ENCODE measurements at regions not wholly inside any gene's neighbourhood (a gene's known extent, or its start where the extent isn't known, plus 50 kb on each side); places are given as distances from the start of the nearest gene placed in this dataset.

DNA sequence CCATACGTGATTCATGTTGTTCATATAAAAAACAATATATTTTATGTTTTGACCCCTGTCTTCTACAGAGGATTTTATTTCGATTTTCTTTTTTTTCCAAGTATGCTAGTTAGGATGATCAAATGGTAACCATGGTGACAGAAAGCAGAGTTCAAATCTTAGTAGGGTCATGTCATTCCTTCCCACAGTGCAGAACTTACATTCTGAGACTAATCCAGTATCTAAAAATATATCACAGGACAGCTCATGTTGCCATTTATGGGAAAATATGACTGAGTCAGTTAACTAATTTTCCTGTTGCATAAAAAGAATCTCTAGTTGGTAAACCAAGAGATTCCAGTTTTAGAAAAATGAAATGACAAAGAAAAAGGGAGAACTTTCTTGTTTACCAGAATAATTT lies 209.5 kb downstream of the PARM1 start:
- H3K14ac ChIP-seq (ENCODE audit: insufficient read depth, low read length), result no peak overlapping the region
- no peak overlapping the region for H4K91ac ChIP-seq (ENCODE audit: insufficient read length, low read depth, low read length)
- no peaks in the 10 kb centered on the region for H3K79me1 ChIP-seq (ENCODE audit: insufficient read depth, low read depth, low read length, poor library complexity, severe bottlenecking)
- H3K9me3 Mint-ChIP-seq, result no peaks in the 10 kb centered on the region; a peak in 1 of 5 replicates
- WGBS (ENCODE audit: extremely low coverage, insufficient read length, low lambda C conversion rate), result no CpG with 5 or more reads among the region's 2 CpGs
- peaks cover 14 to 16% of the 10 kb centered on the region in 2 experiments for H3K4me1 Mint-ChIP-seq
- H3K18ac ChIP-seq (ENCODE audit: insufficient read length, low read depth, low read length), result no peak overlapping the region
- H3K4me1 ChIP-seq (ENCODE audit: insufficient read depth, low read length), result peaks cover 3% of the 10 kb centered on the region; the same call in 1 of the 2 replicates
- H2AFZ ChIP-seq (ENCODE audit: low read length), result no peak overlapping the region
- H3K36me3 Mint-ChIP-seq (ENCODE audit: insufficient read depth in 1 of 3, low read depth in 3 of 3), result no peaks in the 10 kb centered on the region
- no peak overlapping the region for H3K4ac ChIP-seq (ENCODE audit: low read depth, low read length)
- H3K23ac ChIP-seq (ENCODE audit: insufficient read length, low read depth, low read length), result no peak overlapping the region
- no peak overlapping the region for H2BK15ac ChIP-seq (ENCODE audit: low read depth, low read length)
- H3K4me2 ChIP-seq (ENCODE audit: insufficient read depth, insufficient read length, low read length), result no peak overlapping the region
- H3K27me3 Mint-ChIP-seq (ENCODE audit: low read depth), result no peaks in the 10 kb centered on the region
- no peak overlapping the region for H2BK5ac ChIP-seq (ENCODE audit: insufficient read length, low read length)
- H3K23me2 ChIP-seq (ENCODE audit: insufficient read length, low read depth, low read length, poor library complexity, severe bottlenecking), result no peaks in the 10 kb centered on the region
- H2BK12ac ChIP-seq (ENCODE audit: insufficient read length, low read depth, low read length), result no peak overlapping the region
- no peaks in the 10 kb centered on the region for H3K9me3 ChIP-seq (ENCODE audit: control insufficient read depth, low read depth, low read length)
- H3K27me3 ChIP-seq (ENCODE audit: insufficient read depth, low read length), result no peaks in the 10 kb centered on the region
- no peak overlapping the region for H3K4me3 Mint-ChIP-seq
- H2BK20ac ChIP-seq (ENCODE audit: low read depth, low read length, poor library complexity, severe bottlenecking), result no peak overlapping the region
- H4K8ac ChIP-seq (replicated peaks; ENCODE audit: insufficient read length, low read depth, low read length), result no peak overlapping the region
- no peak overlapping the region for H3K9ac ChIP-seq (ENCODE audit: extremely low read depth, insufficient read length, low read length)
- H2AK5ac ChIP-seq (ENCODE audit: insufficient read length, low read length), result no peak overlapping the region
- TF ChIP-seq, protein P1, sequence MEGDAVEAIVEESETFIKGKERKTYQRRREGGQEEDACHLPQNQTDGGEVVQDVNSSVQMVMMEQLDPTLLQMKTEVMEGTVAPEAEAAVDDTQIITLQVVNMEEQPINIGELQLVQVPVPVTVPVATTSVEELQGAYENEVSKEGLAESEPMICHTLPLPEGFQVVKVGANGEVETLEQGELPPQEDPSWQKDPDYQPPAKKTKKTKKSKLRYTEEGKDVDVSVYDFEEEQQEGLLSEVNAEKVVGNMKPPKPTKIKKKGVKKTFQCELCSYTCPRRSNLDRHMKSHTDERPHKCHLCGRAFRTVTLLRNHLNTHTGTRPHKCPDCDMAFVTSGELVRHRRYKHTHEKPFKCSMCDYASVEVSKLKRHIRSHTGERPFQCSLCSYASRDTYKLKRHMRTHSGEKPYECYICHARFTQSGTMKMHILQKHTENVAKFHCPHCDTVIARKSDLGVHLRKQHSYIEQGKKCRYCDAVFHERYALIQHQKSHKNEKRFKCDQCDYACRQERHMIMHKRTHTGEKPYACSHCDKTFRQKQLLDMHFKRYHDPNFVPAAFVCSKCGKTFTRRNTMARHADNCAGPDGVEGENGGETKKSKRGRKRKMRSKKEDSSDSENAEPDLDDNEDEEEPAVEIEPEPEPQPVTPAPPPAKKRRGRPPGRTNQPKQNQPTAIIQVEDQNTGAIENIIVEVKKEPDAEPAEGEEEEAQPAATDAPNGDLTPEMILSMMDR (conservative IDR thresholded peaks at IDR 0.05), result no peak
- H3K27ac ChIP-seq (ENCODE audit: insufficient read length, low read depth, low read length), result no peak overlapping the region
- H4K20me1 ChIP-seq (ENCODE audit: control insufficient read depth, insufficient read depth, insufficient read length), result no peaks in the 10 kb centered on the region
- no peak for DNase-seq
- no peak overlapping the region for H2BK120ac ChIP-seq (ENCODE audit: low read depth, low read length, poor library complexity, severe bottlenecking)
- no peaks in the 10 kb centered on the region for H3K79me2 ChIP-seq (ENCODE audit: insufficient read depth, low read length)
- no peak overlapping the region for H3K27ac Mint-ChIP-seq
- H3K56ac ChIP-seq (ENCODE audit: insufficient read length, low read depth, low read length), result no peak overlapping the region
- H3T11ph ChIP-seq (ENCODE audit: low read length), result no peak overlapping the region
- H4K5ac ChIP-seq (ENCODE audit: insufficient read length, low read depth, low read length), result no peak overlapping the region

All from H9 (cell line).